ENCODE measurements at regions not wholly inside any gene's neighbourhood (a gene's known extent, or its start where the extent isn't known, plus 50 kb on each side); places are given as distances from the start of the nearest gene placed in this dataset.

DNA sequence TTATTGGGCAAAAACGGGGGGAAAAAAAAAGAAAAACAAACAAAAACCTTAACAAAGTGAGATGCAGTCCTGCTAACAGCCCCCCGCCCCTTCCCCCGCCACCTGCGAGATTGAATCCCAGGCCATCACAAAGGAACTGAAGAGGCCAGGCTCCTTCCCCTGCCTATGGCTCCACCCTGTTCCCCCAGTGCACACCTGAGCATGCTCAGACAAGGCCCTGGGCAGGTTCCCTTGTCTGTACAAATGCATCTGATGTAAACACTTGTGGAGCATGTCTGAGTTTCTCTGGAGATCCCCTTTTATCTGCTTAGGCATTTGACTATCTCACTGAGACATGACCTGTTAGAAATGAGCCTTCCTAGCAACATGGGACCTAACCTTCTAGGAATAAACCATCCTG is 983.7 kb upstream of the PABPC4L start:
- TF ChIP-seq, protein P1, sequence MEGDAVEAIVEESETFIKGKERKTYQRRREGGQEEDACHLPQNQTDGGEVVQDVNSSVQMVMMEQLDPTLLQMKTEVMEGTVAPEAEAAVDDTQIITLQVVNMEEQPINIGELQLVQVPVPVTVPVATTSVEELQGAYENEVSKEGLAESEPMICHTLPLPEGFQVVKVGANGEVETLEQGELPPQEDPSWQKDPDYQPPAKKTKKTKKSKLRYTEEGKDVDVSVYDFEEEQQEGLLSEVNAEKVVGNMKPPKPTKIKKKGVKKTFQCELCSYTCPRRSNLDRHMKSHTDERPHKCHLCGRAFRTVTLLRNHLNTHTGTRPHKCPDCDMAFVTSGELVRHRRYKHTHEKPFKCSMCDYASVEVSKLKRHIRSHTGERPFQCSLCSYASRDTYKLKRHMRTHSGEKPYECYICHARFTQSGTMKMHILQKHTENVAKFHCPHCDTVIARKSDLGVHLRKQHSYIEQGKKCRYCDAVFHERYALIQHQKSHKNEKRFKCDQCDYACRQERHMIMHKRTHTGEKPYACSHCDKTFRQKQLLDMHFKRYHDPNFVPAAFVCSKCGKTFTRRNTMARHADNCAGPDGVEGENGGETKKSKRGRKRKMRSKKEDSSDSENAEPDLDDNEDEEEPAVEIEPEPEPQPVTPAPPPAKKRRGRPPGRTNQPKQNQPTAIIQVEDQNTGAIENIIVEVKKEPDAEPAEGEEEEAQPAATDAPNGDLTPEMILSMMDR (conservative IDR thresholded peaks at IDR 0.05 in 1 of 2, IDR thresholded peaks at IDR 0.05 in 1 of 2; ENCODE audit: extremely low read depth in 1 of 2, insufficient read depth in 1 of 2, low read depth in 1 of 2, low read length in 2 of 2): no peak
- TF ChIP-seq EZH2 (IDR thresholded peaks at IDR 0.05; ENCODE audit: borderline replicate concordance, low read length): no peak

All from mammary epithelial cell (primary cell).